ENCODE measurements at regions not wholly inside any gene's neighbourhood (a gene's known extent, or its start where the extent isn't known, plus 50 kb on each side); places are given as distances from the start of the nearest gene placed in this dataset.
"Not testable (repeated sequence)": the region's sequence is repeated elsewhere in the genome, so short reads cannot be mapped to it uniquely, and the experiment has no call there.

DNA sequence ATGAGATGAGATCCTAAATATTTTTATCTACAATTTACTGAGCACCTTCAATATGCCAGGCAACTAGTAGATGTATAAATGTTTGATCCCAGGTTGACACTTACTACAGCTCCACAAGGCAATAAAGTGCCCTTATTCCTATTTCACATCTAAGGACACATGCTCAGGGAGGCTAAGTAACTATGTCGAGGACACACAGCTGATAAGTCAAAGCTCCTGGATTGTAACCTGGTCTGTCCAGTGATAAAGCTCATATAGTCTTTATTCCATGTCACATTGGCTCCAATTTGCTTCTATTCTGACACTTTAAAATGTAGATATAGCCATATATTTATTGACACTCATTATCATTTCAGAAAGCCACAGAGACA, 93.8 kb upstream of the BMAL1 start:
- DNase-seq: no peak

GRCh38 chr11:13184295-13184794, 93.2 kb upstream of the BMAL1 start:
- no peak for DNase-seq

- no peak for DNase-seq
Observed at GRCh38 chr11:13188179-13188578, 89.4 kb upstream of the BMAL1 start.

- no peak for DNase-seq
Observed at GRCh38 chr11:13189561-13190426, 87.8 kb upstream of the BMAL1 start.

DNA sequence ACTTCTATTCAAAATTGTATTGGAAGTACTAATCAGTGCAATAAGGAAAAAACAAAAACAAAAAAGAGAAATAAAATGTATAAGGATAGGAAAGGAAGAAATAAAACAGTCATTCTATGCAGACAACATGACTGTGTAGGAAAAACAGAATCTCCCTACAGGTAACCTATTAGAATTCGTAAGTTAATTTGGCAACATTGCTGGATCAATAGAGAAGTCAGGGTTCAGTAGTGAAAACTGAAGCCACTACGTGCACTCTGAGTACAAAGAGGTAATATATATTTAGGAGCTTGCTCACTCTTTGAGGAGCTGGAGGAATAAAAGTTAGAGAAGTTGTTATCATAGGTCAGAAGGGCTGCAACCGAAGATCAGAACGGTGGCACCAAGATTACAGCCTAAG, 84.0 kb upstream of the BMAL1 start:
- no peak for DNase-seq

- not testable (repeated sequence) for DNase-seq
Observed at GRCh38 chr11:13197374-13197773, 80.2 kb upstream of the BMAL1 start.

GRCh38 chr11:13205486-13205885, 72.1 kb upstream of the BMAL1 start:
- DNase-seq: no peak

DNA sequence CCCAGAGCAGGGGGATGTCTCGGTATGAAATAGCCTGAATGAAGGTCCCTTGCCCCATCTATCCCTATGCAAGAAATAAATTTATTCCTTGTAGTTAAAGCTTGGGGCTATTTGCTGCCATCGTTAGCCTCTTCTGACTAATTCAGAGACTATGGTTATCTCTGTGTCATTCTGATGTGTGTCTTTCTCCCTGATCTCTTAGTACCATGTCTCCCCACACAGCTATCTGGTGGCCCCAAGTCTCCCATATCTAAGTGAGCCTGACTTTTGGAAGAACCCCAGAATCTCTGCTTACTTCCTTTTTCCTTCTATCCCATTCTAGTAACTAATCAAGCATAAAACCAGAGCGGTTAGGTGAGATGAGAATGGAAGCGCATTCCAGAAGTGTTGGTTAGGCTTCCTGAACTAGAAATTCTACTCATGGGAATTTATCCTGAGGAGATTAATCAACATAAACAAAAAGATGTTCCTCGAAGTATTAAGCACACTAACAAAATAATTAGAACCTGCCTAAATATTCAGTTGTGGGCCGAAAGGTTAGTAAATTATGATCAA, 71.4 kb upstream of the BMAL1 start:
- no peak for DNase-seq

DNA sequence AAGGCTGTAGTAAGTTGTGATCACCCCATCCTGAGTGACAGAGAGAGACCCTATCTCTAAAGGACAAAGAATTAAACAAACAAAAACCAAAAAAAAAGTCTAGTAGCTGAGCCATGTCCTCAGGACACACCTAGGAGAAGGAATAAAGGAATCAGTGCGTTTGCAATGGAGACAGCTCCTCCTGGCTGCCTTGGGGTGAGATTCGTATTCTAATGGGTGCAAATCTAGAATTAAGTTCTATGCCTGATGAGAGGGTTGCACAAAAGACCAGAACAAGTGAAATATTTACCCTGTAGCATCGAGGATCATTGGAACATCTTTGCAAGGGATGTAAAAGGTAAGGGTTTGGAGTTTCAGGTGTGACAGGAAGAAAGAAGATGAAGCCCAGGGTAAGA, 70.3 kb upstream of the BMAL1 start:
- no peak for DNase-seq

DNA sequence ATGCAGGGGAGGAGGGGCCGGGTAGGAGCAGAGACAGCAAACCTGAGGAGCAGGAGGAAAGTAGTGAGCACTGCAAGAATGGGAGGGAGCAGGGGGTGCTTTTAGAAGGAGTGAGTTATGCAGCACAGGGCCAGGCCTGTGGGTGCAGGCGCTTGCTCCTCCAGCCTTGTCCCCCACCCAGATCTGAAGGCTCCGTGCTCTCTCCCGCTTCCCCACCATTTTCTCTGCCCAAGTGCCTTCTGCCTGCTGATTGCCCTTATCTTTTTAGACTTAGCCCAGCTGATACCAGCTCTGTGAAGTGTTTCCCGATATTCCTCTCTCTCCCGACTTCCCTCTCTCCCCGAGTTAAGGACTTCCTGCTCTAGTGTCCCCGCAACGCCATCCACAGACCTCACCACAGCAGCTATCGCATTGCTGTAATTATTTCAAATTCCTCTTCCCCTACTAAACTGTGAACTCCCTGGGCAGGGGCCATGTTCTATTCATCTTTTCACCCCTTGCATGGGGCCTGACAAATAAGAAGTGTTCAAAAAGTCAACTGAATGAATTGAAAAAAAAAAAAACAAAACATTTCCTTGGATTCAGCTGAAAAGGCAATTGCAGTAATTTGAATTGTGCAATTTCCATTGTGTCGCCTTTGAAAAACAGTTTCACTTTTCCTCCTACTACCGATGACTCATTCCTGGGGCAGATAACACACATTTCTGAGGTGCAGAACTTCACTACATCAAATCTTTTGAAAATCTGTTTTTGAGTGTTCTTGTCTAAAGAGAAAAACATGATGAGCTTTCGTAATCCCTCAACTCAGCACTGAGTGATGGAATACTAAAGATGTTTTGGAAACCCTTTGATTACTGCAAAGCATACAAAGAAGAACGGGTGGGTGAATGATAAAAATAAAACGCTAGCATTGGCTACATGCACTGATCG, 69.7 kb upstream of the BMAL1 start:
- DNase-seq: peak; percentile 69

GRCh38 chr11:13208921-13209320, 68.7 kb upstream of the BMAL1 start:
- no peak for DNase-seq

- DNase-seq: no peak
Observed at GRCh38 chr11:13209379-13209778, 68.2 kb upstream of the BMAL1 start.

DNA sequence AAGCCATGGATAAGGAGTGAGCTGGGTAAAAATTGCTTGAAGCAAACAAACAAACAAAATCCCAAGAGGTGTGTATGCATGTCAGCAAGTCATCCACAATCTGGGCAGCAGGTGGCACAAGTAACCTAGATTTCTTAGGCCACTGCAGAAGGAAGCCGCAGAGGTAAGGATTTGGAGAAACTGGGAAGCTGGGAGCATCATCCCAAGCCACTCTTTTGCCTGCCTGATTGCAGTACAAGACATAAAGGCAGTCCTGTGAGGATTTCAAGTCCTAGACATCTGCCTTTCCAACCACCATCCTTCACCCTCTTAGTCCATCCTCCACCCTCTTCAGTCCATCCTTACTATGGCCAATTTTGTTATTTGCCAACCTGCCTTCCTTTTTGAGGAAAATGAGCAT, 67.2 kb upstream of the BMAL1 start:
- DNase-seq: peak; percentile 80

DNA sequence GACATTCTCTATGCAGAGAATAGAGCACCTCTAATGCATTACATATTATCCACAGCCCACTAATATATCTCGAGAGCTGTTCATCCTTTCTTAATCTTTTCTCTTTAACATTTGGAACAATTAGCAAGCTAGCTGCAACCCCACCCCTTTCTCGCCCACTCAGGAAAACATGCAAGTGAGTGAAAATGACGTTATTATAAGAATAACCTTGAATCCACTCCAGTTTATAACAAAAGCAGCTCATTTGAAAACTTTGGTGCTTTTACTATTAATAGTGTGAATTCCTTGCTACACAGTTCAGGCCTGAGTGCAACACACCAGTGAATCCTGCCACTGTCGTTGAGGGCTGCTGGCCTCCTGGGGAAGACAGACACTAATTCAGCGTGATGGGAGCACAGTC, 63.3 kb upstream of the BMAL1 start:
- no peak for DNase-seq

GRCh38 chr11:13215149-13215548, 62.4 kb upstream of the BMAL1 start:
- DNase-seq: peak; percentile 86

DNA sequence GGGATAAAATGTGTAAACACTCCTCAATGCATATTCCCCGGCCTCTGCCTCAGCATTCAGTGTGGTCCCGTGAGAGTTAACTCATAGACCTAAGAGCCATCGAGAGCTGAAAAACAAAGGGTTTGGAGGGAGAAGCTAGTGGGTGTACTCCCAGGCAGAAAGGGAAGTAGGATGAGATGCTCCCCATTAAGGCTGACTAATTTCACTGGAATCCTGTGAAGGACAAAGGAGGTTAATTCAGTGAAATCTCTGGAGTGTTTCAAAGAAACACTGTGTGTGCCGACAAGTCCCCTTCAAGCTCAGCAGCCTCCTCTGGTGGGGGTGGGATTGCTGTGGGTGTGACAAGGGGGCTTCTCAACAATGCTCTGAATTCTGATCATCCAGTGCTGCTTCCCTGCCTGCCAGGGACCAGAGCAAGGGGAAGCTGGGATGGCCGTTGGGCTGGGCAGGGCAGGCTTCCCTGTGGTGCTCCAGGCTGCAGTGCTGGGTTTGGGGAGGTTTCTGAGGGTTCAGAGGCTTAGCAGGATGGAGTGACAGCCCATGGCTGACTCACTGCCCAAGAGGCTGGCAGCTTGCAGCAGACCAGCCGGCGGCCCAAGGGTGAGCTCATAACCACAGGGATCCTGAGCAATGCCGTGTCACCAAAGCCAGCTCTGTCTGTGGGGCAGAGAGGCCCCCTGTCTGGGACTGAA, 61.4 kb upstream of the BMAL1 start:
- DNase-seq: peak; percentile 99

DNA sequence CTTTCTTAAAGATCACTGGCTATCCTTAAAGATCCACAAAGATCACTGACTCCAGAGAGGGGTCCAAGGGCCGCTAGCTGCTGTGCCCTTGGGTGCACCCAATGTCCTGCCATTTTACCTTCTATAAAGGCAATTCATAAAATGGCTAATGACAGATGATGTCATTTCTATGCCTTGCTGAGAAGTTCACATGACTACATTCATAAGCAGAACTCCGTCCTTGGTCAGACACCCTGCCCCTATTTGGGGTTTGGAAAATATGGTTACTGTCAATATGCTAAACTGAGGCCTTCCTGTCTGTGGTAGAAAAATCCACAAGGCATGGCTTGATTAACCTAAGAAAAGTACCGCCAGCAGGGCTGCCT, 60.9 kb upstream of the BMAL1 start:
- DNase-seq: no peak

- DNase-seq: not testable (repeated sequence)
Observed at GRCh38 chr11:13218685-13219084, 58.9 kb upstream of the BMAL1 start.

- DNase-seq: no peak
Observed at GRCh38 chr11:13220148-13220547, 57.4 kb upstream of the BMAL1 start.

- DNase-seq: no peak
Observed at GRCh38 chr11:13221722-13222121, 55.9 kb upstream of the BMAL1 start.

GRCh38 chr11:13222285-13222684, 55.3 kb upstream of the BMAL1 start:
- no peak for DNase-seq

DNA sequence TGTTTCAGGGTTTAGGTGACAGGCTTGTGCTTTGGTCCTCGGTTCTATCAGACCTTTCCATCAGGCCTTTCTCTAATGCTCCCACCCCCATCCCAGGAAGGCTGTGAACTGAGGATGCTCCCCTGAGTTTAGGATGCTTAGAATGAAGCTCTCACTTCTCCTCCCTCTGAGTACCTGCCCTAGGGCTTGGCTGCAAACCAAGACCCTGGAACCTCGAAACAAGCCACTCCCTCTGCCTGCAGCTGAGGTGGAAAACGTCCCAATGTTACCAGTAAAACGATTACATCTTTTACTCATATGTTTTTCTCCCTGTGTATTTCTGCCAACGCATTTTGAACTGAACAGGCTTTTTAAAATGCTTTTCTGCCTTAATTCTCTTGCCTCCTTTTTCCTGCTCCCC, 54.5 kb upstream of the BMAL1 start:
- no peak for DNase-seq

- no peak for DNase-seq
Observed at GRCh38 chr11:13224324-13224723, 53.3 kb upstream of the BMAL1 start.

Data from HCEC 1CT (cell line).